ENCODE measurements at regions not wholly inside any gene's neighbourhood (a gene's known extent, or its start where the extent isn't known, plus 50 kb on each side); places are given as distances from the start of the nearest gene placed in this dataset.

DNA sequence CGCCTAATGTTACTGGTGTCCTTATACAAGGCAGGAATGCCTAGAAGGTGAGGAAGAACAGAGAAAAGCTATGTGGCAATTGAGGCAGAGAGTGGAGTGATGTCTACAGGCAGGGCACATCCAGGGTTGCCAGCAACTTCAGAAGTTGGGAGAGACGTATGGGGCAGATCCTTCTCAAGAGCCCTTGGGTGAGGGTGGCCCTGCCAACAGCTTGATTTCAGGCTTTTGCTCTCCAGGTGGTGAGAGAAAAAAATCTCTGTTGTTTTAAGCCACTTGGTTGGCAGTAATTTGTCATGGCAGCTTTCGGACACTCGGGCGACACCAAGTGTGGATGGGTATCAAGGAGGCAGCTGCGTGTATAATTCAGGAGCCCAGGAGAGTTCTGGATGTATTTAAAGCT, 217.4 kb upstream of the SMIM21 start:
- DNase-seq = no peak

DNA sequence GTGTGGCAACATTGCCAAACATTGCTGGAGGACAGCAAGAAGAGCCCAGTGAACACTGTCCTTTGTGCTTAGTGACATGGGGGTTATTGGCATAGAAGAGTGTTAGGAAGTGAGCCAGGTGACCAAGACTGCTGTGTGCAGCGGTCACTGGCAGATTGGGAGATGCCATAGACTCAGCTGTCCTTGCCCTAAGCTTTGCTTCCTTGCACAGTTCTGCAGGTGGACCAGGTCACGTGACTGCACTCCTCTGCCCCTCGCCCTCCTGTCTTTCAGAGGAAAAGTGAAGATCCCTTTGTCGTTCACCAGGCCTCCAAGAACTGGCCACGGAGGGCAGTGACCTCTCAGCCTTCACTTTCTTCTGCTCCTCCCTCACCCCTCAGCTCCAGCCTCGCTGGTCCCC, 215.6 kb upstream of the SMIM21 start:
- no peak for DNase-seq

DNA sequence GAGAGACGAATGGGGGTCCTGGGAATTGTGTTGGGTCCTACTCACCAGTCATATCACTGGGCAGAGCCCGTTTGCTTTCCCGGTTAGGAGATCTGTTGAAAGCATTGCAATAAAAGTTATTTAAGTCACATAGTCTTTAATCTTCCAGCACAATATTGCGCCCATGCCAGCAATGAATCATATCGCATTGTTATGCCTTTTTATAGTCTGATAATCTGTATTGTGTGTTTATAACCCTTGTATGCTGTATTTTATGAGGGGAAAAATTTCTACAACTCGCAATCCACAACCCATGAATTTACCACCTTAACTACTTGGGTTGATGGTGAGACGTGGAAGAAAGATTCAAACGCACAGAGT, 211.9 kb upstream of the SMIM21 start:
- DNase-seq = no peak

DNA sequence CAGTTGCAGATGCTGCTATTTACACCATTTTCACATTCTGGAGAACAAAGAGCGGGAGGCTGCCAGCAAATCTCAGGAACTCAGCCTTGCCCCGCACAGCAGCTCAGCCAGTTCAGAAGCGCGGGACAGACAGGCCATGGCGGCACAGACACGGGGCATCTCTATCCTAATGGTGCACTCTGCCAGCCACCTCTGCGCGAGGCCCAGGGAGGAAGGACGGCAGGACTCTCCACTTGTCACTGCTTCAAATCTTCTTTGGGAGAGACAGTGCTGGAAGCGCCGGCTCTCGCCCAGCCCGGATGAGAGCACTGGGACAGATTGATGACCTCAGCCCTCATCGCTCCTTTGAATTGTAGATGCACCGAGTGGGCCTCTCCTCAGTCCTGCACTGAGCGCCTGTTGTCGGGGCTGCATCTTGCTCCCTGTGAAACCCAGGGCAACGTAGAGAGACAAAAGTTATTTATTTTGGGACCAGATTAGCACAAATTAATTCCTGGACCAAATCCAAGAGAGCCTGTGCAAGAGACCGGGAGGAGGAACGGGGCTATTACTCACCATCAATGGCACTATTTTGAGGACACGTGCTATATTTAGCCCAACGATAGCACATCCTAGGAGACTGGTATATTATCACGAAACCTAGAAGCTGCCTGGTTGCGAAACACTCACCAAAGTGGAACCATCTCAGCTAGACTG, 211.4 kb upstream of the SMIM21 start:
- peak; percentile 86 for DNase-seq

DNA sequence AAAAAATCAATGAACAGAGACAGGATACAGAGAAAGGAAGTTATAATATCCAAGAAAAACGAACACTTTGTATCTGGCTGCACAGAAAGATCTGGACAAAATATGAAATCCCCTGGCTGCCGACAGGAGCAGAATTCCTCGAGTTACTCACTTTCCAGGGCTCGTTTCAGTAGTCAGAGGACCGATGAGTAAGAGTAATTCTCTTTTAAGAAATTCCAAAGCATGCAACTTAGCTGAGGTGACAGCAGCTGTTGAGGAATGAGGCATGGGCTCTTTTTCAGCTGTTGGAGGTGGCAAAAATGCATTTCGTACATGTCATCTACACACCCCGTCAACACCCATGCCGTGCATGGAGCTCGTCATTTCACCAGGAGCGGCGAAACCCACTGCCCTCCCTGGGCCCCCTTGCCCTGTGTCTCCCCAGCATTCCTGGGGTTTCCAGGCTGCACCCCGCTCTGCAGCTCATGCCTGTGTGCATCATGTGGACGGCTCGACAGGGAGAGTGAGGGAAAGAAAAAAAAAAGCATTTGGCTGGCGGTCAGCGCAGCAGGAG, 210.8 kb upstream of the SMIM21 start:
- DNase-seq = peak; percentile 87

DNA sequence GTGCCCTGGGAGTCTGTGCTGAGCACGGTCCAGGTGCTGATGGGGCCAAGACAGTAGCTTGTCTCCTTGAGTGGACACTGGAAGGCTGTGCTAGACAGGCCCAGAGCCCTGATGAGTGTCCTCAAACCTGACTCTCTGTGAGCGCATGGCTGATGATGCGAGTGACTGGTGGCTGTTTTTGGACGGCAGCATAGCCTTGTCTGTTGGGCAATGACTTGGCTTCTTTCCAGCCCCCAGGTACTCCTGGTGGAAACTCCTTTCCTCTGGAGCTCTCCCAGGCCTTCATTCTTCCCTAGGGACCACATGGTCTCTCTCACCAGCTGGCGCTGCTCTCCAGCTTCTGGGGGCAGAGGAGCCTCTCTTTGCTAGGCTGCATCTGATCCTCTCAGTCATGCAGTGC, 207.6 kb upstream of the SMIM21 start:
- DNase-seq = no peak

DNA sequence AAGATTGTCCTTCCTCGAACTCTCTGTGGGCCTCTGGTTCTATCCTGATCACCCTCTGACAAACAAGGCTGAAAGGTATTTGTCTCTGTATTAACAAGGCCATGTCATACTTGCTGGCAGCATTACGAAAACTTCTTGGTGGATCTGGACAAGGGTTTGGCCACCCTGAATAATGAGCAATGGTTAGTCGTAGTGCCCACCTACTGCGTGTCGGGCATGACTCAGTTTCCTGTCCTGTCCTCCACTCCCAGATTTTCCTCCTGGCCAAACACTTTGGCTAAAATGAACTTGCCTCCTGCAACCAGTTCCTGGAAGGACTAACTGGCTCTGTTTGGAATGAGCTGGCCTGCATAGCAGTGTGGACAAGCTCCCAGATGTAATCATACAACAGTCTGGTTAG, 198.5 kb upstream of the SMIM21 start:
- DNase-seq = no peak

DNA sequence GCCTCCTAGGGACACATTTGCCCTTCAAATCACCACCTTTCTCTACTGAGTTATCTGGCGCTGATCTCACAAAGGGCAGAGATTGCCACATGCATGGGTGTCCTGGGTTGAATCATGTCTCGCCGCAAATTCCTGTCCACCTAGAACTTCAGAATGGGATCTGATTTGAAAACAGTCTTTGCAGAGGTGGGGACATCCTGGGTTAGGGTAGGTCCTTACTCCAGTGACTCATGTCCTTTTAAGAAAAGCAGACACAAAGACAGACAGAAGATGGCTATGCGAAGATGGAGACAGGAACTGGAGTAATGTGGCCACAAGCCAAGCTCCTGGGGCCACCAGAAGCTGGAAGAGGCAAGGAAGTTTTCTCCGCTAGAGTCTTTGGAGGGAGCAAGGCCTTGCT, 197.4 kb upstream of the SMIM21 start:
- no peak for DNase-seq

DNA sequence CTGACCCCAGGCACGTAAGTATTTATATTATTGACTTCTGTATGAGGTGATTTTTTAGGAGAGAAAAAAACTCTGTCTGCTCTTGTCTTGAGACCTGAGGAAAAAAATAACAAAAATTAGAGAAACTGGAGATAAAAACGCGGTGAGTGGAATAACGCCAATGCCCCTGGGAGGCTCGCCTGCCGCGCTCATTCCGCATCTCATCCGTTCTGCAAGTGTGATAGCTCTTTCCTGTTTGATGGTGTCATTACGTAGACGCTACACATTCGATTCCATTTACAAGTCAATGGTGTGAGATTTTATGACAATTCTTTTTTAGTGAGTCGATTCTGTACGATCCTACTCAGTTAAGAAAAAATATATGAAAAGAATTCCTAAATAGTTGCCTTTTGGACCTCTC, 194.3 kb upstream of the SMIM21 start:
- DNase-seq = no peak

DNA sequence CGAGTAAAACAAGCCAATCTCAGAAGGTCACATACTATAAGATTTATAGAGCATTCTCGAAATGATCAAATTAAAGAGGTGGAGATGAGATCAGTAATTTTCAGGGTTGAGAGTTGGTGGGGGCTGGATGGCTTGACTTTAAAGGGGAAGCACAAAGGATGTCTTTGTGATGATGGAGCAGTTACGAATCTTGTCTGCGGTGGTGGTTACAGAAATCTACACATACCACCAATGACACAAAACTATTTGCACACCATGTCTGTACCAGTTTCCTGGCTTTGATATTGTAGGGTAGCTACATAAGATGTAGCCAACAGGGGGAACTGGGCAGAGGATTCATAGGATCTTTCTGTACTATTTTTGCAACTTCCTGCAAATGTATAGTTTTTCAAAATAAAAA, 190.6 kb upstream of the SMIM21 start:
- DNase-seq = no peak

DNA sequence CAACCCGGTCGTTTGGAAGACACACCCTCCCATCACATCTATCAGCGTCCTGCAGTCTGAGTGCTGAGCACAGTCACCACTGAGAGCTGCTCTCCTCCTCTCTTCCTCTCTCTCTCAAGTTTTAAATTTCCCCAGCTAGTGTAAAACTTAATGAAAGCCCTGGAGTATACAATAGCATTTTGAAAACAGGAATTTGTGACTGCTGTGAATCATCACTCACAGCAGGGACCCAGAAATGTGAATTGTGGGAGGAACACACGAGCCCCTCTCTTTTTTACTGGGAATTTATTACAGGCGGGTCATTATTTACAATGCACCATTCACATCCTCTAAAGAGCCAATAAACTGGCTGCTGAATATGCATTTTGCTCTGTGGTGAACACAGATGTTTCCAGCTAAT, 185.0 kb upstream of the SMIM21 start:
- peak; percentile 21 for DNase-seq

DNA sequence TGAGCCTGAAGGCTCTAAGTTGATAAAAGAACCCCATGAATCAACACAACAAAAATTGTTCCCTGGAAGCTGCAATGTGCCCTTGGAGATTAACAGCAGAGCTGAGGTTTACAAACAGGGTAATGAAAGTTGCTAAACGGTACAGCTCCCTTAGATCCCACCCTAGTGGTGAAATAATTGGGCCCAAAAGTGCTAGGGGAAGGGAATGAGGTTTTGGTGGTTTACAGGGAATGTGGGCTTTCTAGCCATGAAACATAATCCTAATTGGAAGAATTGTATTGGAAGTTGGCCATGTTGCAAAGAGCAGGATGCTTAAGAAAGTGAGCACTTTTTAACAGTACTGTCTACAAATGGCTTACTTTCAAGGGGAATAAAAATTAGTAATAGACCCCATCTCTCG, 180.2 kb upstream of the SMIM21 start:
- peak; percentile 69 for DNase-seq

DNA sequence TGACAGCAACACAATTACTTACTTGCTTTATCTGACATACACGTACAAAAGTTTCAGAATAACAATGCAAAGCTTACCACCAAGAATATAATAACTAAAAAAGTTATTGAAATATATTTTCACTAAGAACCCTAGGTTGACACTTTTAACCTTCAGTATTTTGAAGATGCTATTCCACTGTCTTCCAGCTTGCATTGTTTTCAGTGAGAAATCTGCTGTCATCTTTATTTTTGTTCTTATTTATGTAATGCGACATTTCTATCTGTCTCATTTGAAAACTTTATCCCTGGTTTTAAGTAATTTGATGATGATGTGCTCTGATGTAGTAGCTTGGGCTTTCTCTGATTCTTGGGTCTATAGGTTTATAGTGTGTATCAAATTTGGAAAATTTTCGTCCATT, 165.0 kb upstream of the SMIM21 start:
- no peak for DNase-seq

DNA sequence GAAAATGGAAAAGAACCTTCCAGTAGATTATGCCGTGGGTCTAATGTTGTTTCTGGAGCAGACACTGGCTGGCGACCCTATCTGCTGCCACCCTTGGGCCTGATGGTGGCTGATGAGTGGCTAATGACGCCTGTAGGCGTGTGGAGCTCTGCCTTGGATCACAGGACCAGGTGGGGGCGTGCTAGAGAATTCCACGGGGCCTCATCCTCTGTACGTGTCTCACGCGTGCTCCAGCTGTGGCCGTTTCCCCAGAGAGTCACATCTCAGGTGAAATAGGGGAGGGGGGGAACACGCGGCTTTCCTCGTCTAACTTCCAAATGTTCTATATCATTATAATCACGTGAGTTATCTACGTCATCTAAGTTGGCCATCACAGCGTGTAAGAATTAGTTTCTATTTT, 160.9 kb upstream of the SMIM21 start:
- no peak for DNase-seq

DNA sequence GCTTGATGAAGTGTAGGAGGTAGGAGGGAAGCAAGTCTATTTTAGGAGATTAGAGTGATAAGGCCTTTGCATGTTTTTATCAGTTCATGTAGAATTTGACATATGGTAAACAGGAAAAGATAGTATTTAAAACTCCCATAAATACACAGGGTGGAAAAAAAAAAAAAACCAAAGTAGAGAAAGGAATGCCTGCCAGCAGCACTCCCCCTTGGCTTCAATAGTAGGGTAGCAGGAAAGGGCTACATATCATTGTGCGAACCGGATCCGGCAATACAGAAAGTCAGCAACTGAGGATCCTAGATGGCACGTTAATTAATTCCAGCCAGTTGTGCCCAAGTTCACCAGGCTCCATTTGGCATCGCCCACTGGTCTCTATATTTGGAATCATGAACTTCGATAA, 159.6 kb upstream of the SMIM21 start:
- no peak for DNase-seq

DNA sequence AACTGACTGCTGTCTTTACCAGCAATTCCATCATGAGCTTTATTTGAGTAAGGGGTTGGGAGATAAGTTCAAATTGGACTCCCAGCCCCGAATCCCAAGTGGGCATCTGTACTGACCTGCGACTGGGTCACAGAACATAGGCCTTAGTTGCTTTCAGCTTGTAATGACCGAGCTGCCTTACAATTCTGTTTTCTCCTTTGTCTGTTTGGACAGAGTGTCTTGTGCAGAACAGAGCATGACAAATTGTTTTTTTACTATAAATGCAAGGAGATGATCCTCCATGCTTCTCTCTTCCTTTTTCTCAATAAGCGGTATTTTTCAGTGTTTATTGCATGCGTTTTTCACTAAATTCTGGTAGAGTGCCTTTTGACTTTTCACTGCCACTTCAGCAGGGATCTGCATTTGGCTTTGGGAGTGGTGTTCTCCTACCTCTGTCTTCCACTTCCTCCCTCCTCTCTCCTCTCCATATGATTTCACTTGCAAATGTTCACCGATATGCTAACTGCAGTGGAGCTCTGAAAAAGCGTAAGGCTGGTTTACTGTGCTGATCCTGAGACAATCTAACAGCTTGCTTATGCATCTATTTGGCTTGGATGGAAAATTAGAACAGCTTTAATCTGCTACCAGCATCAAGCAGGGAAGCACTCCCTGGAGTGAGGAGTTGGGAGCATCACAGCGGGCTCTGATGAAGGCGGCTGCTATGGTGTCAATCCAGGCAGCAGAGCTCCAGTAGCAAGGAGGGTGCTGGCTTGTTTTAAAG, 158.8 kb upstream of the SMIM21 start:
- no peak for DNase-seq

DNA sequence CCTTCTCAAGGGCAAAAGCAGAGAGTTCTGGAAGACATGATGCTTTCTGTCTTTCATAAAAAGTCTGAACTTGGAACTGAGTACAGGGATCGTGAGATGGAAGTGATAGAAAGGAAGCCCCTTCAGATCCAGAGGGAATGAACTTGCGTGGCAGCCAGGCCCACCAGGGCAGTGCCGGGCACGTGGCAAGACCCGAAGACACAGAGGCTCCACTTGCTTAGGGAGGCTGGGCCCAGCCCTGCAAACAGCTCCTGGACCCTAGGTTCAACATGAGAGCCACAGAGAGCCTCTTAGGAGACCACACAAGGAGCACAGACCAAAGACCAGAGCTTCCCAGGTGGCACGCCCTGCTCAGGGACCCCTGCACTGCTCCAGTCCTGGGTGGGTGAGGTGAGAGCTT, 155.4 kb upstream of the SMIM21 start:
- DNase-seq = no peak

DNA sequence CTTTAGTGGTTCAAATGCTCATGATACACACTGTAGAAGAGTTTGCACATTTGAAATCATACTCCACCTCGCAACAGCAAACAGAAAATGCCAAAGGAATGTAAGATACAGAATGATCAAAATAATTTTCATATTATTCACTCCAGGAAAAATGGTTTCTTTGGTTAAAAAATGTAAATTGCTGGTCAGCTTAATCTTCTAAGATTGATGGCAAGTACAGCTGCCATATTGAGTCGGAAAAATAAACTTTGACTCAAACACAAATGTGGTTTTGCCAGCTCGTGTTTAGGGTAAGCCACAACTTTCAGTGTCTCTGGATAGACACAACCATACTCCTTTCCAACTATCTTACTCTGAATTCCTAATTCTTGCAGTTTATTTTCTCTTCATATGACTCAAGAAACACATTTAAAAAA, 154.9 kb upstream of the SMIM21 start:
- DNase-seq = peak; percentile 86

DNA sequence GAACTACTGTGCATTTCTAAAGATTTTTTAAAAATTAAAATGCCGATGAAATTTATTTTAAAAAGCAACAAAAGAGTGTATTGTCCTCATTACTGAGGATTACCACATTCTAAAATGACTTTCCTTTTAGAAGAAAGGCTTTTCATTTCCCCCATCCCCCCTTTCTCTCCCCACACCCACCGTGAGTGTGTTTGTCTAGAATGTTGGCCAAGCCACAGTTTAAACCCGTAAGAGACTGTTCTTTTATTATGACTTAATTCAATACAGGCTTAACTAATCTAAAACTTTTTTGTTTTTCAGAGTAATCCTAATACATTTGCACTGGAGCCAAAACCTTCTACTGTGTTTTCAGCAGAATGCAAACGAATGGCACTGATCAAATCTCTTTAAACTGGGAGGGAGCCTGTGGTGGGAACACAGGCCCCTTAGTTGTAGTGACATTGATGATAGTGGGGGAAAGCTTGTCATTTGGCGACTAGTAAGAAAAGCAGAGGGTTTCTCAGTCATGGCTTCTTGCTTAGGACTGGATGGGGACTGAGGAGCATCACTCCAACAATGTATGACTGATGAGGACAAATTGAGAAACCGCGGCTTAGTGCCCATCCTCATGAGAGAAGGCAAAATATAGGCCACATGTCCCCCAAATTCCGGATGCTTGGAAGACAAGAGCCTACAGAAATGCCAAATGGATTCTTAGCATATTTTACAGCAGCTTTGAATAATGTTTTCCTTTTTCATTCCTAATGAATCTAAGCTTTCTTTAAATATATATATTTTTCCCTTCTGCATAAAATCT, 154.0 kb upstream of the SMIM21 start:
- peak; percentile 61 for DNase-seq

DNA sequence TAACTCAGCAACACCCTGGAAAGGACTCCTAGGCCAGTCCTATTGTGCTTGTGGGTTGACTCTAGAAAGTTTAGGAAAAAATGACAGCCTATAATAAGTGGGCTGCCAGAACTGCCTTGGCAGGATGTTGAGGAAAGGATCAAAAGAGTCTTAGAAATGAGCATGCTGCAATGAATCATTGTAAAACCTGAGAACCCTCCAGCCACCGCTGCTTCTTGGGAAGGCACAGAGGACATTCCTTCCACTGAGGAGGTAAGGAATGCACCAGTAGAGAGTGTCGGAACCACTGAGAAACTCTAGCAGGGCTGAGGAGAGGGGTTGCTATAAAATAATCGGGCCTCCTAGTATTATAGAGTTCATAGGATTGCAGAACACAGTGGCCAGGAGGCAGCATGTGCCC, 146.7 kb upstream of the SMIM21 start:
- peak; percentile 33 for DNase-seq

DNA sequence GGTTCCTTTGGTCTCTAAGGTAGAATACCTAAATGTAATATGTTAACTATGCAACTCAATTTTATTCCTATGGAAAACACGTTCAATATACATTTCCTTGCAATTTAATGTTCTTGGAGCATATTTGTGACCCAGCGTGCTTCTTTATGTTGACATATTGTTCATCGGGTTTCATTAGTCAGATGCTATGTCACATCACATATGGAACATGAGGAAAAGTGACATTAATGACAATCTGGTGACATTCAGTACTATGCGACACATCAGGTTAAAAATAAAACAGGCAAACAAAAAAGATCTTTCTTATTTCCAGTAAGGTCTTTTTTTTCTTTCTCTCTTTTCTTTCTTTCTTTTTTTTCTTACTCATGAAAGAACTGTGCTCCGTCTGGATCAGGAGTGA, 135.6 kb upstream of the SMIM21 start:
- no peak for DNase-seq

DNA sequence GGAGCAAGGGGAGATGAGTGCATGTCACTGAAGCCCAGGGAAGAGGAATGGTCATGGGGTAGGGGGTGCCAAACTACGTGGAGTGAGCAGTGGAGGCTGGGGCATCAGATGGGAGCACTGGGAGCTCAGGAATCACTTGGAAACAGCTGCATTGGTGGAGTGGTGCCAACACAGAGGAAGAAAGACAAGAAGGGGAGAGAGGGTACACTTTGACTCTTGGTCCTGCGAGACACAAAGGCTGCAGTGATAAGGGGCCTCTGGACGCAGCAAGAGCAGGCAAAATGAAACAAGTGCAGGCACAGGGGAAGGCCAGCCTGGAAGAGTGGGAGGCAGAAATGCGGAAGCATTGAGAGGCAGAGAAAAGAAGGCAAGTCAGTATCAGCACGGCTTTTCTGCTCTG, 134.7 kb upstream of the SMIM21 start:
- DNase-seq = no peak

DNA sequence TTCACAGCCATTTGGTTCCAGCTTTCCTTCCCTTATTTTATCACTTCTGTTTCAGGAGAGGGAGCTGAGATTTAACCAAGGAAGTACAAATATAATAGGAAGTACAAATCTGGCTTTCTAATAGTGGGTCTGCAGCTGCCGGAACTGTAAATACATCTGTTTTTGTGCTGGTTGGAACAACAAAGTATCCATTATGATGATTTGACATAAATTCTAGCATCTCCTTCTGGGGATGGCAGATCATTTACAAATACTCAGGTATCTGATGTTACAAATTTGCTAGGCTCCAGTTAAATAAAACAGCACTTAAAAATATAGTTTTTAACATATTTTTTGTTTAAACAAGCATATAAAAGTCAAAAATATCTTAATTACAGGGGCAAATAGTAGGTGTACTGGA, 131.3 kb upstream of the SMIM21 start:
- DNase-seq = no peak

DNA sequence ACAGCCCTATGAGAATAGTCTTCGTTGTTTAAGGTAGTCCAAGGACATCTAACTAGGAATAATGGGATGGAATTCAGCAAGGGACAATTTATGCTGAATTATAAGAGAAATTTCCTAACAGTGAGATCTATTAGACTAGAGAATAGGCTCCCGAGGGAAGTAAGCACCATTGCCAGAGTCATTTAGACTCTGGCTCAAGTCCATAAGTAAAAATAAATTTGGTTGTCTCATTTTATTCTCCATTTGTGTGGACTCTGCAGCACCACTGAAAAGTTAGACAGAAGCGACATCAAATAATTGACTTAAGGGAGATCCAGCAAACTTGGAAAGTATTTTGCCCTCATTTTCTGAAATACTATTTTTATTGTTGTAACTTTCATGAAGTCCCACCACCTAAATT, 129.3 kb upstream of the SMIM21 start:
- DNase-seq = no peak

Data from fibroblast of skin of right quadriceps (primary cell).